ENCODE measurements at regions not wholly inside any gene's neighbourhood (a gene's known extent, or its start where the extent isn't known, plus 50 kb on each side); places are given as distances from the start of the nearest gene placed in this dataset.
"Not testable (repeated sequence)": the region's sequence is repeated elsewhere in the genome, so short reads cannot be mapped to it uniquely, and the experiment has no call there.

GRCh38 chr2:16245481-16246054 lies 305.2 kb downstream of the MYCN start:
- DNase-seq (ENCODE audit: low read depth, low spot score): no peak

- DNase-seq (ENCODE audit: low read depth, low spot score): no peak
These were observed 304.6 kb downstream of the MYCN start for GRCh38 chr2:16244966-16245320.

GRCh38 chr2:16244153-16244965 lies 304.0 kb downstream of the MYCN start:
- DNase-seq (ENCODE audit: low read depth, low spot score): no peak

GRCh38 chr2:16243411-16243996 lies 303.2 kb downstream of the MYCN start:
- DNase-seq (ENCODE audit: low read depth, low spot score): no peak

- no peak for DNase-seq (ENCODE audit: low read depth, low spot score)
These were observed 302.6 kb downstream of the MYCN start for GRCh38 chr2:16242906-16243305.

DNA sequence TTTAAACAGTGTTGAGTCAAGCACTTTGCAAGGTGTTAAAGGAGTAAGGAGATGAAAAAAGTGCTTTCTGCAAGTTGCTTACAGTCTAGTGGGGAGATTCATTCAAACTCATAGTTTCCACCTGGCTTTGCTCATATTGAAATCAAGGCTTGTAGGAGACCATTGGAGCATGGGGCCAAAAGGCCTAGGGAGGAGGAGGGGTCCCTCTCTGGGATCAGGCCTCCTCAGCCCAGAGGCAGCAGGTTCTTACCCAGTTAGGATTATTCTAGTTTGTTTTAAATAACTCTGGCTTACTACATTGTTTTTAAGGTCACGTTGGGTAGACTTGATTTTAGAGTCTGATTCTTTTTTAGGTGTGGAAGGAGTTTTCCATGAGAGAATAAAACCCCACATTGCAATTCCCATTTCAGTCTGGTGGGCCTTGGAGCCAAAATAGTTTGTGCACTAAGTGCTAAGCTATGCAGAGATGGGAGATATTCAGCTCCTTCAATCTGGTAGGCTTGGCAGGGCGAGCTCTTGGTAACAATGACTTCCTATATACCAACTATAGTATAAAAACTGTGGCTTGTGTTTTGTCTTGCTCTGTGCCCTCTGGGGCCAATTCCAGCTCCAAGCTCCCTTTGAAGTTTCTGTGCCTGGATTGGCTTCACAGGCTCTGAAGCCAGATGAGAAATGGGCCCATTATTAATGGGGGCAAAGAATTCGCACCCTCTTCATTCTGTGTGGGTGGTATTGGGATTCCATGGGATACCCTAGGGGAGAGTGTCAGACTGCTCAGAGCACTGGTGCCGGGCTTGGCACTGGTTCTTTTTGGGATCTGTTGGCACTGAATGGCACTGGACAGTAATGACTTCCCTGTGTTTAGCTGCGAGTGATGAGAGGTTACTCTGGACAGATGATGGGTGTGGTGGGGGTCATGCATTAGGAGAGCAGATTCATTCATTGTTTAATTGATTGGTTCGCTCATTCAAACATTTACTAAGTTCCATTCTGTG lies 301.1 kb downstream of the MYCN start:
- no peak for DNase-seq (ENCODE audit: low read depth, low spot score)

DNA sequence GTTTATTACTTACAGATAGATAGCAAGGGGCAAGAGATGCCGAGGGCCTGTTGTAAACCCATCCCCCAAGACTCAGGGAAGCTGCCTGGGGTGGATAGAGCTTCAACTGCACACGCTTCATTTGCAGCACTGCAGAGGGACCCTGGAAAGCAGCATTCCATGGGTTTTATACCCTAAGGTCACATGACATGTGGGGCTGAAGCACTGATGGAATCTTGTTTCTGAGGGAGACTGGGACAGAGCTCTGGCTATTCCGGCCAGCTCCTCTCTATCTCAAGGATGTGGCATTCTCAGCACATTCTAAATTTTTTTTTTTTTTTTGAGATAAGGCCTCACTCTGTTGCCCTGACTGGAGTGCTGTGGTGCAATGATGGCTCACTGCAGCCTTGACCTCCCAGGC lies 300.1 kb downstream of the MYCN start:
- no peak for DNase-seq (ENCODE audit: low read depth, low spot score)

- no peak for DNase-seq (ENCODE audit: low read depth, low spot score)
These were observed 299.0 kb downstream of the MYCN start for GRCh38 chr2:16239296-16239850.

DNA sequence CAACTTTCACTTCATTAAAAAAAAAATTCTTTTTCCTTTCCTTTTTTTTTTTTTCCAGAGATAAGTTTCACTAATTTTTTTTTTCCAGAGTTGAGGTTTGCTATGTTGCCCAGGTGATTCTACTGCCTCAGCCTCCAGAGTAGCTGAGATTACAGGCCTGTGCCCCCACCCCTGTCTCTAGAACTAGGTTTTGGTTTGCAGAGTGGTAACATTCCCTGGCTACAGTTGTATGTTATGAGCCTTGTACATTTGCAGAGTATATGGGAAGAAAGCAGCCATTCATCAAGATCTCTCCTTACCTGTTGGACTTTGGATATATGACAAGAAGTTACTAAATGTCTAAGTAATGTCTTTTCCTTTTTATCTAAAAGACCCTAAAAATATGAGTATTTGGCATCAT lies 298.4 kb downstream of the MYCN start:
- no peak for DNase-seq (ENCODE audit: low read depth, low spot score)

GRCh38 chr2:16238001-16238761 lies 297.8 kb downstream of the MYCN start:
- no peak for DNase-seq (ENCODE audit: low read depth, low spot score)

DNA sequence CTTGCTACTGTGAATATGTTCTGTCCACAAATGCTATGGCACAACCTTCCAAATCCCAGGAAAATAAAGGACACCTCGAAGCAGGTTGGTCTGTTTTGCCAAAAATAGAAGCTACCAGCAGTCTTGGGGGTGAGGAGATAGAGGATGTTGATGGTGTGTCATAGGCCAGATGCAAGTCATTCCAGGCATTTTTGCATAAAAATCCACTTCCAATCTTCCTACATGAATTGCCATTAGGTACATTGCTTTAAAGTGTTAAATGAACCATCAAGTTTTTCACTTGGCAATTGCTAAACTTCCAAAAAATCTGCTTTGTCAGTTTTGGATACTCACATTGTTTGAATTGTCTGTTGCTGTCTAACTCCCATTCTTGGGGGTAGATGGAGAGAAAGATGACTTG lies 295.4 kb downstream of the MYCN start:
- DNase-seq (ENCODE audit: low read depth, low spot score): no peak

DNA sequence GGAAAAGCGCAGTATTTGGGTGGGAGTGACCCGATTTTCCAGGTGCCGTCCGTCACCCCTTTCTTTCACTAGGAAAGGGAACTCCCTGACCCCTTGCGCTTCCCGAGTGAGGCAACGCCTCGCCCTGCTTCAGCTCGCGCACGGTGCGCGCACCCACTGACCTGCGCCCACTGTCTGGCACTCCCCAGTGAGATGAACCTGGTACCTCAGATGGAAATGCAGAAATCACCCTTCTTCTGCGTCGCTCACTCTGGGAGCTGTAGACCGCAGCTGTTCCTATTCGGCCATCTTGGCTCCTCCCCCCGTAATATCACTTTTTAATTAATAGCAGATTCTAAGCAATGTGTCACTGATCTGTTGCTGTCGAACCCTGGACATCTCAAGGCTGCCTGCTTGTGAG lies 294.9 kb downstream of the MYCN start:
- DNase-seq (ENCODE audit: low read depth, low spot score): not testable (repeated sequence)

DNA sequence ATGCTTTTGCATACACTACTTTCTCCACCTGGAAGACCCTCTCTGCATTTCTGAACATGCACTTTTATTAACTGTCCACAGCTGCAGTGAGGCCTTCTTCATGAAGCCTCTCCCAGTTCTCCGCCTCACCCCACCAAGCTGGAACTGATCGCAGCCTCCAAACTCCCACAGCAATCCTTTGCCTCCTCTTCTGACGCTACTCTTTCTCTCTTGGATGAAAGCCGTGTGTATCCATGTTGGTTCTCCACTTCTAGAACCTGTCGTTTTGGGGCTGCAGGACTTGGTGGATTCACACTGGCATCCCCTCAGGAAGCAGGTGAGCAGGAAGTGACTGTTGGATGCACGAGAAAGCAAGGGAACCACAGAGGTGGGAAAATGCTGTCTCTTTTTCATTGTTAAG lies 288.6 kb downstream of the MYCN start:
- no peak for DNase-seq (ENCODE audit: low read depth, low spot score)

DNA sequence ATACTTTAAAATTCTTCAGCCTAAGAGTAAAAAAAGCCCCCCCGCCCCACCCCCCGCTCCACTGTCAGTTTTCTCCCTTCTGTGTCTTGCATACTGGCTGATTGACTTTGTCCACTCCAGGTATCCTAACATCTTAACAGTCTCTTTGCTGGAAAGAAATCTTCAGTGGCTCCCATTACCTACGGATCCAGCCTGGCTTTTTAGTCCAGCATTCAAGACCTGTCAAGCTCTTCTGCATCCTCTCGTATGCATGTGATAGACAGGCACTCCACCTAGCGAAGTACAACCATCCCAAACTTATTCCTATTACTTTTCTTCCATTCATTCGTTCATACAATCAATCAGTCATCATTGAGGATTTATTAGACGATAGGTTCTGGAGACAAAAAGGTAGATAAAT lies 288.1 kb downstream of the MYCN start:
- no peak for DNase-seq (ENCODE audit: low read depth, low spot score)

DNA sequence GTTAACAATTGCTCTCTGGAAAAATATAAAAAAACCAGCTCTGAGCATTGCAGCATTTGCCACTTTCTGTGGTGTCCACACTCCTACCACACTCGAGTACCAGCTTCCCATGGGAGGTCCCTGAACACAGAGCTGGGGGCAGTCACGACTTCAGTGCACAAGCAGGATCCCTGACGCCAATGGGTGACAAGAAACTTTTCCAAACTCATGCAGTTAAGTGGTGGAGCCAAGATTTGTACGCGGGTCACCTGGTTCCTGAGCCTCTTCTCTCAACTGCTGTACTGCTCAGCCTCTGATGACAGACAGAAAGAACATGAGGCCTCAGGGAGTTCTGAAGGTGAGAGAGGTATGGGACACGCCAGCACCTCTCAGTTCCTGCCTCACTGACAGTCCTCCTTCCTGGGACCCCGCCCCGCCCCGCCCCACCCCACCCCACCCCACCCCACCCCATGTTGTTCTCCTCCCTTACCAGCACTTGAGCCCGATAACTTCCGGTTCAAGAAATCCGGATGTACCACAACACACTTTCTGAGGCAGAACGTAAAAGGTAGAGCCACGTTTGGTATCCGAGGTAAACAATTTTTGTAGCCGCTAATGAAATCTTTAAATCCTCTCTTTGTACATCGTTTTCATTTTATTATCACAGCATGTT lies 287.6 kb downstream of the MYCN start:
- DNase-seq (ENCODE audit: low read depth, low spot score): no peak

GRCh38 chr2:16226943-16227664 lies 286.8 kb downstream of the MYCN start:
- DNase-seq (ENCODE audit: low read depth, low spot score): no peak

DNA sequence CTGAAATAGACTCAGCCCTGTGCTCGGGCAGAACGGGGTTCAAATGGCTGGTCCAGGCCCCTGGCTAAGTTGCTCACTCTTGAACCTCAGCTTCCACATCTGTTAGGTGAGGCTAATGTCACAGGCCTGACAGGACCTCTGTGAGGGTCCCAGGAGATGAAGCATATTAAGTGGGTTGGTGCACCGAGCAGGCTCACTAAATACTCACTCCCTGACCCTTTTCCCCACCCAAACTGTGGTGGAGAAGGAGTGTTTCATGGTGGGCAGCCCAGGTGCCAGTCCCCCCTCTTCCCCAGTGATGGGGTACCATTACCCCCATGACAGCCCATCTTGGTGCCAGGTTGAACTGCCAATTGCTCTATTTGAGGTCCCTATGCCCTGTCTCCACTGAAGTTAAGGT lies 286.0 kb downstream of the MYCN start:
- DNase-seq (ENCODE audit: low read depth, low spot score): no peak

DNA sequence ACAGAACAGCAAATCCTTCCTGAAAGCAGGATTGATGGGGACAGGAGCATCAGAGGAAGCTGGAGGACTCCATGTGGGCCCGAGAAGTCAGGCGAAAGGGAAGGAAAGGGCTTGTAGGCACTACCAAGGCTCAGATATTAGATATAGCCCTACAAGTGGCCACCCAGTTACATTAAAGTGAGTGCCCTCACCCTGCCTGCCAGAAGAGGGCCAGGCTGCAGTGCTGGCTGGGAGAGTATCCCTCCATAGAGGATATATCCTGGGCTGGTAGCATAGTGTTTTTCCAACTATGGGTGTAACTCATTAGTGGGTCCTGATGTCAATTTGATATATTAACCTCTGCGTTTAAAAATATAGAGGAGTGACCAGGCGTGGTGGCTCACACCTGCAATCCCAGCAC lies 285.2 kb downstream of the MYCN start:
- no peak for DNase-seq (ENCODE audit: low read depth, low spot score)

GRCh38 chr2:16225071-16225470 lies 284.7 kb downstream of the MYCN start:
- no peak for DNase-seq (ENCODE audit: low read depth, low spot score)

Measured in activated CD4-positive, CD25-positive, alpha-beta regulatory T cell treated with anti-CD3 and anti-CD28 coated beads, Interleukin-2, amount 50 U/mL, for 16 hours (primary cell).